Body of pancreas (tissue), 4 donors: ENCODE measurements at regions not wholly inside any gene's neighbourhood (a gene's known extent, or its start where the extent isn't known, plus 50 kb on each side); places are given as distances from the start of the nearest gene placed in this dataset.
"Not testable (repeated sequence)": the region's sequence is repeated elsewhere in the genome, so short reads cannot be mapped to it uniquely, and the experiment has no call there.

Source experiments
- ATAC-seq: fragments of 150-250 bp; one replicate; pipeline ENCODE4 v1.9.1; 2016
- DNase-seq, 4 donors: peaks; one replicate each; pipeline ENCODE4 v3.0.0-alpha.2; 2019
- H3K27ac ChIP-seq, 4 donors: fragments of 200-600 bp; sonication (generic); 1 replicate in 3 of 4; 2 replicates in 1 of 4; pipeline versions ENCODE4 v1.5.1 to v1.6.1; 2016 to 2019; ENCODE audit warnings: mild to moderate bottlenecking in 1 of 4, mixed read lengths in 1 of 4, moderate library complexity in 1 of 4
- H3K27me3 ChIP-seq, 2 donors: fragments of 200-600 bp; sonication (generic); one replicate each; pipeline ENCODE4 v1.6.0; 2016; ENCODE audit warnings: mild to moderate bottlenecking in 1 of 2
- H3K36me3 ChIP-seq, 2 donors: fragments of 200-600 bp; sonication (generic); replicated peaks in 1 of 2; 2 replicates each; pipeline ENCODE4 v1.5.1; 2016; ENCODE audit warnings: low read depth in 2 of 2; ENCODE audit not compliant: insufficient read depth in 1 of 2
- H3K4me1 ChIP-seq: fragments of 200-600 bp; sonication (generic); one replicate; pipeline ENCODE4 v1.6.0; 2016
- H3K4me3 ChIP-seq, 2 donors: fragments of 200-600 bp; sonication (generic); 1 replicate in 1 of 2; 2 replicates in 1 of 2; pipeline ENCODE4 v1.5.1; 2016 to 2019
- H3K9me3 ChIP-seq, 3 donors: fragments of 200-600 bp; sonication (generic); 1 replicate in 2 of 3; 2 replicates in 1 of 3; pipeline ENCODE4 v1.5.1; 2016
- POLR2A ChIP-seq, 3 donors: fragments of 450-650 bp; IDR thresholded peaks; one replicate each; pipeline ENCODE4 v1.6.1; 2016; ENCODE audit warnings: antibody characterized with exemption in 3 of 3, mild to moderate bottlenecking in 2 of 3
- WGBS, 2 donors: methylation state at CpG; one replicate each; pipeline ENCODE4 v1.1.5; 2017; 5-methylcytosine and 5-hydroxymethylcytosine counted together
- intact Hi-C: fragments of 100-400 bp; cut with DNase I; formaldehyde crosslinking; loops from one replicate; pipeline ENCODE4 v1.15.1; 2023
- TF ChIP-seq, protein P1 (sequence below), 7 experiments: fragments of 450-650 bp in 4 of 7; fragments of 200-600 bp in 3 of 7; sonication (generic) in 3 of 7; IDR thresholded peaks; one replicate each; pipeline ENCODE4 v1.5.1; 2016 to 2019; ENCODE audit warnings: antibody characterized with exemption in 7 of 7

DNA sequence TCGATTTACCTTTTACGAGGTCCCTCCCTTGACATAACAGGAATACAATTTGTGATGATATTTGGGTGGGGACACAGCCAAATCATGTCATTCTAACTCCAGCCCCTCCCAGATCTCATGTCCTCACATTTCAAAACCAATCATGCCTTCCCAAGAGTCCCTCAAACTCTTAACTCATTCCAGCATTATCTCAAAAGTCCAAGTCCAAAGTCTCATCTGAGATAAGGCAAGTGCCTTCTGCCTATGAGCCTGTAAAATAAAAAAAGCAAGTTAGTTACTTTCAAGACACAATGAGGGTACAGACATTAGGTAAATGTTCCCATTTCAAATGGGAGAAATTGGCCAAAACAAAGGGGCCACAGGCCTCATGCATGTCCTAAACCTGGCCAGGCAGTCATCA is 381.1 kb downstream of the PIK3C3 start:
- WGBS, 2 donors = 76 to 85% methylated on average over 2 of the region's 2 CpGs
- intact Hi-C loops = no loop called here
- no peak for ATAC-seq
- Histone ChIP-seq H3K4me1 (no peaks in the 10 kb centered on the region), H3K27ac (no peak overlapping the region), H3K9me3 (no peaks in the 10 kb centered on the region), H3K27me3 (no peaks in the 10 kb centered on the region), H3K4me3 (no peak overlapping the region), H3K36me3 (no peaks in the 10 kb centered on the region)
- DNase-seq = no peak
- TF ChIP-seq, protein P1, sequence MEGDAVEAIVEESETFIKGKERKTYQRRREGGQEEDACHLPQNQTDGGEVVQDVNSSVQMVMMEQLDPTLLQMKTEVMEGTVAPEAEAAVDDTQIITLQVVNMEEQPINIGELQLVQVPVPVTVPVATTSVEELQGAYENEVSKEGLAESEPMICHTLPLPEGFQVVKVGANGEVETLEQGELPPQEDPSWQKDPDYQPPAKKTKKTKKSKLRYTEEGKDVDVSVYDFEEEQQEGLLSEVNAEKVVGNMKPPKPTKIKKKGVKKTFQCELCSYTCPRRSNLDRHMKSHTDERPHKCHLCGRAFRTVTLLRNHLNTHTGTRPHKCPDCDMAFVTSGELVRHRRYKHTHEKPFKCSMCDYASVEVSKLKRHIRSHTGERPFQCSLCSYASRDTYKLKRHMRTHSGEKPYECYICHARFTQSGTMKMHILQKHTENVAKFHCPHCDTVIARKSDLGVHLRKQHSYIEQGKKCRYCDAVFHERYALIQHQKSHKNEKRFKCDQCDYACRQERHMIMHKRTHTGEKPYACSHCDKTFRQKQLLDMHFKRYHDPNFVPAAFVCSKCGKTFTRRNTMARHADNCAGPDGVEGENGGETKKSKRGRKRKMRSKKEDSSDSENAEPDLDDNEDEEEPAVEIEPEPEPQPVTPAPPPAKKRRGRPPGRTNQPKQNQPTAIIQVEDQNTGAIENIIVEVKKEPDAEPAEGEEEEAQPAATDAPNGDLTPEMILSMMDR (IDR thresholded peaks at IDR 0.05) = no peak
- TF ChIP-seq POLR2A (IDR thresholded peaks at IDR 0.05) = no peak

DNA sequence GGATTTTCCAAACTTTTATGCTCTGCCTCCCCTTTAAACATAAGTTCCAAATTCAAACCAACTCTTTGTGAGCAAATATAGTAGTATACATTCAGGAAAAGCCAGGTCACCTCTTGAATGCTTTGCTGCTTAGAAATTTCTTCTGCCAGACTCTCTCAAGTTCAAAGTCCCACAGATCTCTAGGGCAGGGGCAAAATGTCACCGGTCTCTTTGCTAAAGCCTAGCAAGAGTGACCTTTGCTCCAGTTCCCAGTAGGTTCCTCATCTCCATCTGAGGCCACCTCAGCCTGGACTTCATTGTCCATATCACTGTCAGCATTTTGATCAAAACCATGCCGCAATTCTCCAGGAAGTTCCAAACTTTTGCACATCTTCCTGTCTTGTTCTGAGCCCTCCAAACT is 382.3 kb downstream of the PIK3C3 start:
- H3K9me3 ChIP-seq, ATAC-seq, DNase-seq, H3K4me1 ChIP-seq, H3K27ac ChIP-seq, H3K4me3 ChIP-seq, H3K36me3 ChIP-seq, H3K27me3 ChIP-seq, intact Hi-C loops: not testable (repeated sequence)
- 89 to 95% methylated on average over 2 of the region's 2 CpGs for WGBS, 2 donors

DNA sequence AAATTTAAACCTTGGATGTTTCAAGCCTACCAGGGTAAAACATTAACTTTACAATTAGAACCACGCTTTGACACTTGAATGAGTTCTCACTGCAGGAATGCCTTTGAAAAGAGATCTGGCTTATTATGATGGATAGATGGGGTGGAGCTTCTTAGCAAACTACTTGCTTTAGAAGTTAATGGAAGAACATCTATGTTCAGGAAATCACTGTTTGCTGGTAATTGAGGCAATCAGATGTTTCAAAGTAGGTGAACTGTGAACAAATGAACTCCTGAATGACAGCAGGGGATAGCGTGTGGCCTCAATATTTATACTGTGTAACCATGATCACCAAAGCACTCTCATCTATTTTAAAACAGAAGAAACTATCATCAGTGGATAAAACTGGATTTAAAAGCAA is 383.6 kb downstream of the PIK3C3 start:
- no peaks in the 10 kb centered on the region for H3K27me3 ChIP-seq
- no peak for DNase-seq
- H3K4me3 ChIP-seq = no peak overlapping the region
- no peaks in the 10 kb centered on the region for H3K4me1 ChIP-seq
- 19 to 21% methylated on average over 2 of the region's 2 CpGs for WGBS, 2 donors
- H3K27ac ChIP-seq = no peak overlapping the region
- TF ChIP-seq, protein P1 (IDR thresholded peaks at IDR 0.05) = no peak
- no peak for TF ChIP-seq POLR2A (IDR thresholded peaks at IDR 0.05)
- no peak for ATAC-seq
- no peaks in the 10 kb centered on the region for H3K36me3 ChIP-seq
- intact Hi-C loops = no loop called here
- H3K9me3 ChIP-seq = no peaks in the 10 kb centered on the region

DNA sequence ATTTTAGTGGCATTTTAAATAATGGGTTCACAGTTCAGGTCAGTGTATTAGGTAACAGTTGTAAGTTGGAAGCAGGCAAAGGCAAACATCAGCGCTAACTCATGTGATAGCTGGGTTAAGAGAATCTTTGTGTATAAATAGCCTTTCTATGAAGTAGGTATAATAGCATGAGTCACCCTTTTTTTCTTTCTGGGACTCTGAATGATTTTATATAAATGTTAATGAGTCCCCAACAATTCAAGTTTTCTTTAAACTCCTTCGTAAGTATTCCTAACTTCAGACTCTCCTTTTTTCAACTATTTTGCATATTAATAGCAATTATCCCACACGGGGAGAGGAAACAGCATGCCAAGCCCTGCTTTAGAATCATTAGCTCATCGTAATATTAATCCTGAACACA is 384.3 kb downstream of the PIK3C3 start:
- Histone ChIP-seq H3K9me3 (no peaks in the 10 kb centered on the region), H3K27me3 (no peaks in the 10 kb centered on the region), H3K36me3 (no peaks in the 10 kb centered on the region), H3K4me3 (no peak overlapping the region), H3K4me1 (no peaks in the 10 kb centered on the region), H3K27ac (no peak overlapping the region)
- no peak for DNase-seq
- intact Hi-C loops = no loop called here
- ATAC-seq = no peak
- 33 to 38% methylated on average over 4 of the region's 4 CpGs for WGBS, 2 donors
- TF ChIP-seq POLR2A (IDR thresholded peaks at IDR 0.05) = no peak
- TF ChIP-seq, protein P1 (IDR thresholded peaks at IDR 0.05) = no peak

DNA sequence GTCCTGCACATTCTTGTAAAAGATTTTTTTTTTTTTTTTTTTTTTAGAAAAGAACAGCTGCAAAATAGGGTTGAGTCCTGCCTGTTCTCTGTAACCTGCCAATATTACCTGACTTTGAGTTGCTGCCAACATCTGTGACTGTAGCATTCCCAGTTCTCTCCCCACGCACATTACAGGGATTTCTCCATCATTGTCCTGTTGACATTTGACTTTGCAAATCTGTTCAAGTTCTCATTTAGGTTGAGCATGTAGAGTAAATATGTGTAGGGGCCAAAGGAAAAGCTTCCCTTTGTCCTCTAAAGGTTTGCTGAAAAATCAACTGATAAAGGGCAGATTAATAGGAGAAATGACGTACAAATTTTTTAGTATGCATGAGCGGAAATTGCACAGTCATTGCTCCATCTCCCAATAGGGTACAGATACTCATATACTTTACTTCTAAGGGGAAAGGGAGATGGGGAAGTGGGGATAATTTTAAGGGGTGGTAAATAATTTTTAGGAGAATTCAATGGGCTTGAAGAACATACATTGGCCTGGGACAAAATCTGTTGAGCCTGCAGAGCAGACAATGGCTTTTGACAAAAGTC is 385.5 kb downstream of the PIK3C3 start:
- Histone ChIP-seq H3K4me1 (no peaks in the 10 kb centered on the region), H3K9me3 (no peaks in the 10 kb centered on the region), H3K27ac (no peak overlapping the region), H3K4me3 (no peak overlapping the region), H3K27me3 (no peaks in the 10 kb centered on the region), H3K36me3 (no peaks in the 10 kb centered on the region)
- ATAC-seq (no peak), DNase-seq (no peak)
- TF ChIP-seq, protein P1 (IDR thresholded peaks at IDR 0.05) = no peak
- TF ChIP-seq POLR2A (IDR thresholded peaks at IDR 0.05) = no peak
- intact Hi-C loops = no loop called here
- 33 to 45% methylated on average over 3 of the region's 3 CpGs for WGBS, 2 donors
